Testis (tissue), 2 donors: ENCODE measurements at regions not wholly inside any gene's neighbourhood (a gene's known extent, or its start where the extent isn't known, plus 50 kb on each side); places are given as distances from the start of the nearest gene placed in this dataset.

Source experiments
- CTCF ChIP-seq, 3 experiments: fragments of 450-650 bp in 2 of 3; fragments of 200-600 bp in 1 of 3; sonication (generic) in 1 of 3; IDR thresholded peaks; one replicate each; pipeline ENCODE4 v1.5.1; 2016 to 2019; ENCODE audit warnings: antibody characterized with exemption in 3 of 3, mild to moderate bottlenecking in 2 of 3, moderate library complexity in 1 of 3
- POLR2A ChIP-seq: fragments of 450-650 bp; IDR thresholded peaks from one replicate; pipeline ENCODE4 v1.6.1; 2017; ENCODE audit warnings: antibody characterized with exemption, mild to moderate bottlenecking, moderate library complexity

- no peak for TF ChIP-seq CTCF (IDR thresholded peaks at IDR 0.05)
- TF ChIP-seq POLR2A: no peak
Measured at GRCh38 chr6:88276331-88276730, 110.2 kb upstream of the CNR1 start.
